Lung microvascular endothelial cell (primary cell): ENCODE measurements at regions not wholly inside any gene's neighbourhood (a gene's known extent, or its start where the extent isn't known, plus 50 kb on each side); places are given as distances from the start of the nearest gene placed in this dataset.
"Not testable (repeated sequence)": the region's sequence is repeated elsewhere in the genome, so short reads cannot be mapped to it uniquely, and the experiment has no call there.

Experiments used
- DNase-seq, 2 donors: peaks; one replicate each; pipeline versions ENCODE4 v3.0.0 to v3.0.0-alpha.2; 2010; ENCODE audit warnings: low read depth in 2 of 2

DNA sequence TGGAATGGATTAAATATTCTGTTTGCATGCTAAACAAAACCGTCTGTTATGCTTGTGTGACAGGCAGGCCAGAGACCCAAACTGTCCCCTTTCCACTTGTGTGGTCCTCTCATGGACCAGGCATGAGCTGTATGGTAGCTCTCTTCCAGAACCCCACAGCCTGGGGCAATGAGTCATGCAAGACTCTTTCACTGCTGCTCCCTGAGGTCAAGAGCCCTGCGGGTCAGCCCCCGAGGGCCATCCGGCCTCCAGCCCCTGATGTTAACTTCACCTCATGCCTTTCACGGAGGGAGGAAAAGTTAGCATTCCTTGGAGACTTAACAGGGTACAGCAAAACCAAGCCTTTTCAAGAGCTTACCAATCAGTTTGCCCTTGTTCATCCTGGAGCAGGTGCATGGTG, 239.1 kb upstream of the DIO3 start:
- DNase-seq, result no peak

DNA sequence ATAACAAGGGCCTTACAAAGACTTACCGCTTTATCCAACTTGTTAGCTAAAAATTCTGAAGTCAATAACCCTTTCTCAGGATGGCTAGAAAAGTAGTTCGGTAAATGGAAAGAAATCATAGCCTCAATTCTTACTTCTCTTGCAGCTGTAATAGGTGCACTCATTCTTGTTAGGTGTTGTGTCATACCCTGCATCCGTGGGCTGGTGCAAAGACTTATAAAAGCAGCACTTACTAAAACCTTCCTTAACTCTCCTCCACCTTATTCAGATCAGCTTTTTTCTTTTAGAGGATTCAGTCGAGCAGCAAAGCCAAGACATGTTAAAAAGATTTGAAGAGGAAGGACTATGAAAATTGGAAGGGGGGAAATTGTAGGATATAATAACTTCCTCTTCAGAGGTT, 238.2 kb upstream of the DIO3 start:
- no peak for DNase-seq

DNA sequence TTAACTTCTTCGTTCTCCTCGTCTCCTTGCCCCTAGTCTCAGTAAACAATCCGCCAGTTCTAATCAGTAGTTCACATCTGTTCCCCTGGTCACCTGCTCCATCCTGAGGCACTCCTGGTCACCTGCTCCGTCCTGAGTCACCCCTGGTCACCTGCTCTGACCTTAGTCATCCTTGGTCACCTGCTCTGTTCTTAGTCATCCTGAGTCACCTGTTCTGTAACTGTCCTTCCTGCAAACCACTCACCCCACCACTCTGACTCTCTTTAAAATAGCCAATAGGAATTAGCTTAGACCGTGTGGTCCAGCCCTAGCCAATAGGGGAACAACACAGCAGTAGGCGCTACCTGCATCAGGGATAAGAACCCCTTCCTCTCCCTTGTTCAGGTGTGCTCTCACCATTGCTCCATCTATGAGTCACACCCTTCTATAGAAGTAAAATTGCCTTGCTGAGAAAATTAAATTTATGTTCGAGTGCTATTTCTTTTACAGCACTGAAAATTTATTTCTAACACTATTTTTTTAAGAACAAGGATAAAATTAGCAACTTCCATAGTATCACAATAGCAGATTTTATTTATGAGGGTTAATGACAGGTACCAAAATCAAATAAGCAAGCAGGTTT, 237.6 kb upstream of the DIO3 start:
- DNase-seq, result not testable (repeated sequence)

DNA sequence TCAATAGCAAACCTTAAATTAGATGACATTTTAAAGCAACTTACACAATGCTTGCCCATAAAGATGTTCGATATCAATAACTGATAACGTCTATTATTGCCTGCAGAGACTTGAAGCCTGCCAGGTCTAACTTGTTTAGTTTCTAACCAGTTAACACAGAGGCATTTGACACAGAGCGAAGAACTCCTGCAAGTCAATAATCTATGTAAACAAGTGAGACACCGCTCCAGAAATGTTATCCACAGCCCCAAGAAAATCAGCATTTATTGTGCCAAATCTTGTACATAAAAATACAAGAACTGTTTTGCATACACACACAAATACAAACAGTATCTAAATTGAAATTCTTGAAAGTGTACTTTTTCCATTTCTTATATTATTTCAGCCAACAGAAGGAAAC, 236.0 kb upstream of the DIO3 start:
- DNase-seq, result no peak

DNA sequence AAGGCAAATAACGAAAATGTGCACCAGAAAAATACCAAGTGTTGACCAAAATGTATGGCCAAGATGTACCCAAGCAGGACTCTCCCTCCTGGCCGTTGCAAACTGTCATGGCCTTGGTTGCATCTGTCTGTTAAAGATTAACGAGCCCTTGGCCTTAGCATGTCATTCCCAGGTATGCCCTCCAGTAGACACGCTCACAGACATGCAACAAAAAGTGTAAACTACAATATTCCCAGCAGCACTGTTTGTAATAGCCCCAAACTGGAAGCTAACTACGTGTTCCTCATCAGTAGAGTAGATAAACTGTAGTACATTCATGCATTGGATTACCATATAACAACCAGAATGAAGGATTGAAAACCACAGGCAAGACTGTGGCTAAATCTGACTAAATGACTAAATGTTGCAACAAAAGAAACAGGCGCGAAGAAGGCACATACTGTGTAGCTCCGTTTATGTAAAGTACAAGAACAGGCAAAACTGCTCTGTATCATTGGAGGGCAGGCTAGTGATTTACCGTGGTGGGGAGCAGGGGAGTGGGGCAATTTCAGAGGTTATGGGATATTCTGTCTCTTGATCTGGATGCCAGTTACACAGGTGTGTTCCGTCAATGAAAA, 232.8 kb upstream of the DIO3 start:
- no peak for DNase-seq

DNA sequence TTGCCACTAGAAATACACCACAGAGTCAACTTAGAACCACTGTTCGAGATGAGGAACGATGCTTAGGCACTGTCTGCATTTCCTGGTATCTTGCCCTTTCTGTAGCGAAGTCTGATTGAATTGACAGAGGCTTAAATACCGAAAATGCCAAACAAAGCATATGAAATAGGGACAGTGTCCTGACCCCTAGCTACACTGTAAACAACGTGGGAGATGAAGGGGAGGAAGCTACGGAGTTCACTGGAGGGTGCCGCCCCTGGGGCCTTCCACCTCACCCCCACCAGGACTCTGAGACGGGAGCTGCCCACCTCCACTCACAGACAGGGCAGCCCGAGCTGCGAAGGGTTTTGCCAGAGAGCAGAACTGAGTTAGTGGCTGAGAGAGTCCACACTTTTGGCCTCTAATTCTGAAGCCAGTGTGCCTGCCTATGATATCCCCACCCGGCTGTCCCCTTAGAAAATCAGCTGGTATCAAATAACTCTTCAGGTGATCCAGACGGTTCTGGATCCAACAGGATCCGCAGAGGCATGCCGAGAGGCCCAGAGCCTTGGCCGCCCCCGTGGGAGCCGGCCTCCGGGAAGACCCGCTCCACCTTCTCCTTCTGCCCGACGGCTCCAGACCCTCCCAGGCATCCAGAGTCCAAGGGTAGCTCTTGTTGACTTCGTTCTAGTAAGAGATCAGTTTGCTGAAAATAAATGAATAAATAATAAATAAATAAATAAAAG, 230.7 kb upstream of the DIO3 start:
- DNase-seq, result no peak

DNA sequence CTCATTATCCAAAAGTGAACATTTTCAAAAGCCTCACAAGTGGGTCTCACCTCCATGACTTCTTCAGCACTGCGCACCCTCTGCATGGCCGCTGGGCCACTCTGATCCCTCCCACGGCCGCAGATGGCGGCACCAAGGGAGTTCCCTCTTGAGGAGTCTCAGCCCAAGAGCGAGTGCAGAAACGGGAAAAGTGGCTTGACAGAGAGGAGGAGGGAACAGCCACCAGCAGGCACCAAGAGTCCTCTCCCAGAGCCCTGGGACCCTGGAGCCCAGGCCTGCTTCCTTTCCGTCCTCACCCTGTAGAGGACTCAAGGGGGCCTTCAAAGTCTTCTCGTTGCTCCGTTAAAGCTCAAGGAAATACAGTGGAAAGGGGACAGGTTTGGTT, 230.2 kb upstream of the DIO3 start:
- no peak for DNase-seq

DNA sequence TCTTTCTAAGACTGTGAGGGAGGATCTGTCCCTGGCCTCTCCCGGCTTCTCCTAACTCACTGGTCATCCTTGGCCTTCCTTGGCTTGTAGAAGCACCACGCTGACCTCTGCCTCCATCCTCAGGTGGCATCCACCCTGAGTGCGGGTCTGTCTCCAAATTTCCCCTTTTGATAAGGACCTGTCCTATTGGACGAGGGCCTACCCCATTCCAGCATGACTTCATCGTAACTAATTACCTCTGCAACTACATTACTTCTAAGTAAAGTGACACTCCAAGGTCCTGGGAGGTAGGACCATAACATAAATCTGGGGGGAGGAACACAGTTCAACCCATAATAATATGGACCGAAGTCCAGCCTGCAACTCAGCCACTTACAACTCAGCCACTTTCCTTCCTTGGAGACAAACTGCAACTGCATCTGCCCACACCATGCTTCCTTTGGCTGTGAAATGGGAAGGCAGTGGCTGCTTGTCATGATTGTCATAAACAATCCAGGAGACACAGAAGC, 229.6 kb upstream of the DIO3 start:
- DNase-seq, result no peak

DNA sequence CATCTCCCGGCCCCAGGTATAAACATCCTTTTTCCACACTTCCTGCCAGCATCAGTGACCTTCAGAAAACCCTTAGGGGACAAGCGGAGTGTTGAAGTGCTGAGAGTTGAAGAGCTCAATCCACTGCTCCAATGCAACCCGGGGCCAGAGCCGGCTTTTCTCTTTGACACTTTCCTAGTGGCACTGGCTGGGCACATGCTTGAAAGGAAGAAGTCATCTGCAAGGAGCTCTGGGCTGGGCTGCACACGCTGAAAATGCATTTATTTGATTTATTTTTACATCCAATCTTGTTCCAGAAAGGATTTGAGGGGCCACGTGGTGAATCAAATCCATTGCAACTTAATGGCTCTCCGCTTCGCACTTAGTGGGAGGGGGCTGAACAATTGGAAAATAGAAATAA, 229.0 kb upstream of the DIO3 start:
- DNase-seq, result no peak

DNA sequence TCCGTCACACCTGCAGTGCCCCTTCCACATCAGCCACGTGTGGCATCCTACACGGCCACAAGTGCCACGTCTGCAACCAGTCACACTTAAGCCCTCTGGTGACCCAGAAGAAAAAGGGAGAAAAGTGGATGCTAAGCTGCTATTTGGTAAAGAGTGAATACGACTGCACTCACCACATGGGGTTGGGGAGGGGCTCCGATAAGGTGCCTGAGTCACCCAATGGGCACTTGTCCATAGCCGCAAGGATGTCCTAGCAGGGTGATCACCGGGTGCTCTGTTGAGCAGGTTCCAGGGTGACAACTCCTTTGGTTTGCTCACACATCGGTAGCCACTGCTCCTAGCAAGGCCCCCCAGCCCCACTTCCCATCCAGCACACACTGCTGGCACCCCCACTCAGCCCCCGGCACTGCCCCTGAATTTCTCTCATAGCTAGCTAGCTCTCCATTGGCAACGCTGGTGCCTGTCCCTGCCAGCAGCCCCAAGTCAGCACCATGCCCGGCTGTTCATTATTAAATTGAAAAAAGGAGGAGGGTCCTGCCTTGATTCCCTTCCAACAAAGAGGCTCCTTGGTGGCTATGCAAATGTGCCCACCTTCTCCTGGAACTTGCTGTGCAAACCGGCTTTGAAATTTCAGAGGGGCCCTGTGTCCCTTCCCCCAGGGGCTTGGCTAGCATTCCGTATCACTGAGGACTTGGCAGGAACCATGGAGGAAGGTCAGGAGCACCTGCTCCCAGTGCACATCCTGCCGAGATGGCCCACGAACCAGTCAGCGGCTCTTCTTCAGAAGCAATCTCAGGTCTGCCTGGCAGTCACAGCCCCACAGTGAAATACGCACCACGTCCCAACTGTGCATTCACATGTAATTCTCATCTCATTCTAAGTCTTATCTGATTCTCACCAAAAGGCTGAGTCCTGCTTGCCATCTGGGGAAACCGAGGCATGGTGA, 227.7 kb upstream of the DIO3 start:
- DNase-seq, result no peak

DNA sequence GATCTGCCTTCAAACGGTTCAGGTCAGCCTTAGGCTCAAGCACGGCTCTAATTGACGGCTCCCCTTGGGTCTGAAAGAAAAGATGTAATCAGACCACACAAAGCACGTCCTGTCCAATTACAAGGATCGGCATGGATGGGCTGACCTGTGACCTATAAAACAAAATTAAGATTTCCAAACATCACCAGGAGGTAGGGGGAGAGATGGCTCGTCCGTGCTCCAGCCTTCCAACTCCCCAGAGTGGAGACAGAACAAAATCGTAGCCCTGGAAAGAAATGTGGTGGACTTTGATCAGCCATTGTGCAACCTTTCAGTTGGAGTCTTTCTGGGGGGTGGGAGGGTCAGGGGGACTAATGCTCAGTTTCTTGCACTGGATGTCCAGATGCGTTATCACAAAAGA, 226.6 kb upstream of the DIO3 start:
- DNase-seq, result no peak

DNA sequence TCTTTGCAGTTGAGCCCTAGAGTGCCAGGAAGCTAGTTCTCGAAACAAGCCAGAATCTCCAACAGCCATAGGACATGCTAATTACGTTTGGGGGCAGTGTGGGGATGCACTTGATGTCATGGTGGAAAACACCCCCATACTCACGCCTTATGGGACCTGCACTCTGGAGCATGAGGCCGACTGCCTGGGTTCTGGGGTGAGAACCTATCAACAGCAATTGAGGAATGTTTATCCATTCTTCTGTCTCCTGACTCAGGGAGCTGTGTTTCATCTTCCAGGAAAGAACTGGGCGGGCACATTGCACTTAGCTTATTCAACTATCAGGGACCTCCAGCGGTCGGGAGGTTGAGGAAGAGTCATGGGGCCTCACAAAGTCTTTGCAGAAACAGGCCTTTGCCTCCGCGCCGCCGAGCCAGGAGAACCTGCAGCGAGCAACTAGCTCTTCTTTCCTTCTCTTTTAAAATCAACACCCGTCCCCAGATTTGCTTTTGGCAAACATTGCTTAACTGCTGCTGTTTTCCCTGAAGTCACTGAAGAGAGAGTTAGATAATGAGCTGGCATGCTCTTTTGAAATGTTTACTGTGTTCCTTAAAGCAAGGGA, 226.1 kb upstream of the DIO3 start:
- DNase-seq, result no peak

DNA sequence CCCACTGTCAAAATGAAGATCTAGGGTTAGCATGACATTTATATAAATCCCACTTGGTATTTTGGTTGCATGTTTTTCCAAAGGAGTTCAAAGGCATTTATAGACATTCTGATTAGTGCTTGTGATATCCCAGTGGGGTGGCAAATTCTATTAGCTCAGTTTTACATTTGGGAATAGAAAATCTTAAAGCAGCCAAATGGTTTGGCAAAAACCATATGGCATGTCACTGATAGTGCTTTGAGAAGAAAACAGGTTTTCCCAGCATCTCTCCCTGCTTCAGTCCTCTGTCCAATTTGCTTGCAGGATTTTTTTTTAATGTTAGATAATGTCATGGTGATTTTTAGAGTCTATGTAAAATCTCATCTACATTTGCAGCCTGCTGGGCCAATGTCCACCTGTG, 225.1 kb upstream of the DIO3 start:
- no peak for DNase-seq

DNA sequence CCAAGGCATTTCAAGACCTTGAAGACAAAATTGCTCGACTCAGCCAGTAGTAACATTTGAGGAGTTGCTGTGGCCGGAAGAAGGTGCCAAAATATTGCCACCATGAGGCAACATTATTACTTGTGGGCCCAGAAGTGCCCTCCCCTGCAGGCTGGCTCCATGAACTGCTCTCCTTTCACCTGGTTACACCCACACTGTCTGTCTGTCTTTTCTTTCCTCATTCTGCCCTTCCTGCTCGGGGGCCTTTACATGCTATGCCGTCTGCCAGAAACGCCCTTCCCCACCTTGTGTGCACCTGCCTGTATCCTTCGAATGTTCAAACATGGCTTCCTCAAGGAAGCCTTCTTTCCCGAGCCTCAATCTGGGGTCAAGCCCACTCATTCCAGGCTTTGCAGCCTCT, 224.2 kb upstream of the DIO3 start:
- DNase-seq, result no peak

DNA sequence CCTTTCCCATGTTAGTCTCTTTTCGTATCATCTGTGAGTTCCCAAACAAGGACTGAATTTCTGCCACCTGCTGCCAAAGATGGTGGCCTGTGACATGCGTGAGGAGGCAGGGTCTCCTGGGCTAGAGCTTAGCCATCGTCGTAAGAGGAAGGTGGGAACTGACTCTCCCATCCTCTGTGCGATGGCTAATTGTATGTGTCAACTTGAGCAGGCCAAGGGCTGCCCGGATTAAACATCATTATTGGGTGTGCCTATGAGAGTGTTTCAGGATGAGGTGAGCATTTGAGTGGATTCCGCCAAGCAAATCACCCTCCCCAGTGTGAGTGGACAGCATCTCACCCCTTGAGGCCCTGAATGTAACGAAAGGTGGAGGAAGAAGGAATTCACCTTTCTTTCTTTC, 220.7 kb upstream of the DIO3 start:
- DNase-seq, result no peak

DNA sequence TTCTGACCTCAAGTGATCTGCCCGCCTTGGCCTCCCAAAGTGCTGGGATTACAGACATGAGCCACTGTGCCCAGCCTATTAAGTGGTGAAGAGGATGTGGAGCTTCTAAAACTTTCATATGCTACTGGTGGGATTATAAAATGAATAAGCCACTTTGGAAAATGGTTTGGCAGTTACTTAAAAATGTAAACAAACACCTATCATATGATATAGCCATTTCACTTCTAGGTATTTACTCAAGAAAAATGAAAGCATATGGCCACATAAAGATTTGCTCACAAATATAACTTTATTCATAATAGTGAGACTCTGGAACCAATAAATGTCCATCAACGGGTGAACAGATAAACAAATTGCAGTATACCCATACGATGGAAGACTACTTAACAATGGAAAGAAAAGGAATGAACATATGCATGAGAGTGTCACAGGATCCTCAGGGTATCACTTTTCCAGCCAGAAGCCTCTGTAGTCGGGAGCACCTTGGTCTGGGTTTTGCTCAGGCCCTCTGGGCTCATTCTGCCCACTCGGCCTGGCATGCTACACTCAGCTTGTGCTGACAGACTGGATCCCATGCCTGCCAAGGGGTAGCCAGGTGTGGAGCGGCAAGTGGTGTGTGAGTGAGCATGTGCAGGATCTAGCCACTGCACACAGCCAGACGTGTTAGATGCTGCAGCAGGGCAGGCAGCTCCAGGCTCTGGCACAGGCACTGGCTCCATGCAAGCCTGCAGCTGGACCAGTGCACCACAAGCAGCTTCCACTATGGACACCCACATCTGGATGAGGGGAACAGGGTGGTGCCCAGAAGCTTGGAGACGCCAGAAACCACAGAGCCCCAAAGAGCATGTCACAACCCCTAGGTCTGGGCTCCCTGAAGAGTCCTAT, 213.2 kb upstream of the DIO3 start:
- DNase-seq, result no peak

DNA sequence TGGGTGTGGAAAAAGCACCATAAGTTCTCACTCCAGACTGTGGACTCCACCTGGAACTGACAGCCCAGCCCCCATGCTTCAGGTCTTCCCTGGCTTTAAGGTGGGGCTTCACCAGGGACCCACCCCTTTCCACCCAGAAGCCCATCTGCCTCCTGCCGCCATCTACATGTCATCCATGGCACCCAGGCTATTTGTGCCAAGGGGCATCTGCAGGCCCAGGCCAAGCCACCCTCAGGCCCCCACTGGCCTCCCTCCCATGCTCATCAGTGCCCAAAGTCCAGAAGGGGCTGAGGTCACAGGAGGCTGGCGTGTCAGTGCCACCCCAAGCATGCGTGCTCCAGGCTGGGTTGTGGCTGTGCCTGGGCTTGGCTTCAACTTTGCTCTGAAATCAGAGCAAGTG, 212.2 kb upstream of the DIO3 start:
- no peak for DNase-seq

DNA sequence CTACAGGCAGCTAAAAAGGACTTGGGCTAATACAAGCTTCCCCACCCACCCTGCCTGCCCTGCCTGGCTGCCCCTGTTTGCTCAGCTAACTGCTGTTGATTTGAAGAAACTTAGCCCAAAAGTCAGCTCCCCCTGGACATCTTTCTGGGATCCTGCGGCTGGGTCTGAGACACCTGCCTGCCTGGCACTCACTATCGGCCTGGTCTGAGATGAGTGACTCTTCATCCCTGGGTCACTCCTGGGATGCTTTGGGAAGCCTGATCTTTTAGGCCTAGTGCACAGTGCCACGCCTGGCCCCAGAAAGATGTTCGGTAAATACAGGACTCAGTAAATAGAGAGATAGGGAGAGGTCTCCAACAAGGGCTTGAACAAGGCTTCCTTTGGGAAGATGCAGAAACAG, 211.3 kb upstream of the DIO3 start:
- no peak for DNase-seq

DNA sequence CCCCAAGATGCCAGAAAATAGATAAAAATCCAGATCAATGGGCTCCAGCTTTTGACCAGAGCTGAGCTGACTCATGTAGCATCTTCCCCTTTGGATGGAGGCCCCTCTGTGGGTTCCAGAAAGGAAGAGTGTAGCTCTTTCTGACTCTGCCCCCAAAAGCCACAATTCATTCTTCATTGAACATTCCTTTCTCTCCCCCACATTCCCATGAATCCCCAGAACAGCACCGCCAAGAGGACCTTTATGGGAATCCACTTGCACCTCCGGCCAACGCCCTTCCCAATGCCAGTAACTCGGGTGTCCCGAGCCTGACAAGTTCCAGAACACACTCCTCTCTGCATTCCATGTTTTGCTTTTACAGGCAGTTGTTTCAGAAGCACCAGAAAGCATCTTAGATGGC, 210.6 kb upstream of the DIO3 start:
- no peak for DNase-seq

DNA sequence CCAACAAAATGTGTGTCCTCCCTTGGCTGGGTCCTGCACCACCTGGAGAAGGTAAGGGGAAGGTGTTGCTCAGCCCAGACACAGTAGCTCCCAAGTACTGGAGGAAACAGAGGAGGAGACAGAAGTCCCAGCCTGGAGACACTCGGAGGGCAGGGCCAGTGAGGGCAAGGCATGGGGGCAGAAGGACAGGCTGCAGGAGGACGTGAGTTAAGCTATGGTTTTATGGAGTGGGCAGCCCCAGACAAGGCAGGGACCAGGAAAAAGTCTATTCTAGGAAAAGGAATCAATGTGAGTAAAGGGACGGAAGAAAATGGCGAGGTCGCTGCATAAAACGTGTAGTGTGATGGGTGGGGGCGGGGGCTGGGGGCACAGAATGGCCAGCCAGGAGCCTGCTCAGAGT, 210.1 kb upstream of the DIO3 start:
- DNase-seq, result no peak

DNA sequence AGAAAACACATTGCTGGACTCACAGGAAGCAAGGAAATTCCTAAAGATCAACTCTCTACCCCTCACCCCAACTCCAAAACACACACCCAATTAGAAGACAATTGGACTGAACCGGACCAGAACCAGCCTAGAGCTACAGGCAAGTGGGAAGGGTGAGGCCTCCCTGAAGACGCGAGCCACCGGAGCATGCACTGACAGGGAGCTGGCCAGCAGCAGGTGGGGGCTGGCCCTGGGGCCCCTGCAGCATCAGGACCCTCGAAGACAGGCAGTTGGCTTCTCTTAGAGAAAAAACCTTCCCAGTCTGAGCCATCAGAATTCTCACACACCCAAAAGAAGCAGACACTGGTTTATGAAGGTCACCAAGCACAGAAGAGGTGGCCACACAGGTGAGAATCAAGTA, 209.5 kb upstream of the DIO3 start:
- DNase-seq, result no peak
